B cell (primary cell): ENCODE measurements at regions not wholly inside any gene's neighbourhood (a gene's known extent, or its start where the extent isn't known, plus 50 kb on each side); places are given as distances from the start of the nearest gene placed in this dataset.

Source experiments
- EZH2 ChIP-seq: IDR thresholded peaks from 2 replicates; pipeline ENCODE4 v1.6.1; 2012; ENCODE audit warnings: borderline replicate concordance, low read depth, mild to moderate bottlenecking, moderate library complexity, low read length; ENCODE audit not compliant: insufficient read depth, poor library complexity, severe bottlenecking
- TF ChIP-seq, protein P1 (sequence below): fragments of 200-600 bp; IDR thresholded peaks from one replicate; pipeline ENCODE4 v1.8.0; 2022; ENCODE audit warnings: antibody characterized with exemption, mild to moderate bottlenecking

- TF ChIP-seq, protein P1, sequence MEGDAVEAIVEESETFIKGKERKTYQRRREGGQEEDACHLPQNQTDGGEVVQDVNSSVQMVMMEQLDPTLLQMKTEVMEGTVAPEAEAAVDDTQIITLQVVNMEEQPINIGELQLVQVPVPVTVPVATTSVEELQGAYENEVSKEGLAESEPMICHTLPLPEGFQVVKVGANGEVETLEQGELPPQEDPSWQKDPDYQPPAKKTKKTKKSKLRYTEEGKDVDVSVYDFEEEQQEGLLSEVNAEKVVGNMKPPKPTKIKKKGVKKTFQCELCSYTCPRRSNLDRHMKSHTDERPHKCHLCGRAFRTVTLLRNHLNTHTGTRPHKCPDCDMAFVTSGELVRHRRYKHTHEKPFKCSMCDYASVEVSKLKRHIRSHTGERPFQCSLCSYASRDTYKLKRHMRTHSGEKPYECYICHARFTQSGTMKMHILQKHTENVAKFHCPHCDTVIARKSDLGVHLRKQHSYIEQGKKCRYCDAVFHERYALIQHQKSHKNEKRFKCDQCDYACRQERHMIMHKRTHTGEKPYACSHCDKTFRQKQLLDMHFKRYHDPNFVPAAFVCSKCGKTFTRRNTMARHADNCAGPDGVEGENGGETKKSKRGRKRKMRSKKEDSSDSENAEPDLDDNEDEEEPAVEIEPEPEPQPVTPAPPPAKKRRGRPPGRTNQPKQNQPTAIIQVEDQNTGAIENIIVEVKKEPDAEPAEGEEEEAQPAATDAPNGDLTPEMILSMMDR = no peak
- no peak for TF ChIP-seq EZH2
Measured at GRCh38 chr5:152303841-152304240, 101.2 kb downstream of the NMUR2 start.
